ENCODE measurements at regions not wholly inside any gene's neighbourhood (a gene's known extent, or its start where the extent isn't known, plus 50 kb on each side); places are given as distances from the start of the nearest gene placed in this dataset.

- DNase-seq (ENCODE audit: extremely low spot score in 2 of 2): no peak
- intact Hi-C loops (cut with DNase I): no loop called here
- no peak overlapping the region for H3K4me3 ChIP-seq
- H3K27ac ChIP-seq: no peak overlapping the region
- H3K36me3 ChIP-seq: no peaks in the 10 kb centered on the region
- H3K9me3 ChIP-seq: no peaks in the 10 kb centered on the region
- TF ChIP-seq POLR2AphosphoS5 (IDR thresholded peaks at IDR 0.05; ENCODE audit: insufficient read depth in 1 of 2, low read depth in 1 of 2) (no peak), CTCF (IDR thresholded peaks at IDR 0.05) (no peak), POLR2A (IDR thresholded peaks at IDR 0.05) (no peak)
- no peaks in the 10 kb centered on the region for H3K4me1 ChIP-seq
- H3K27me3 ChIP-seq: no peaks in the 10 kb centered on the region
Observed at GRCh38 chr6:129943637-129944271, 74.6 kb upstream of the L3MBTL3 start.

- no peaks in the 10 kb centered on the region for H3K36me3 ChIP-seq
- H3K27ac ChIP-seq: no peak overlapping the region
- TF ChIP-seq POLR2A (IDR thresholded peaks at IDR 0.05) (no peak), CTCF (IDR thresholded peaks at IDR 0.05) (no peak), POLR2AphosphoS5 (IDR thresholded peaks at IDR 0.05; ENCODE audit: insufficient read depth in 1 of 2, low read depth in 1 of 2) (no peak)
- intact Hi-C loops (cut with DNase I): no loop called here
- H3K4me1 ChIP-seq: no peaks in the 10 kb centered on the region
- H3K4me3 ChIP-seq: no peak overlapping the region
- no peak for DNase-seq (ENCODE audit: extremely low spot score in 2 of 2)
- H3K27me3 ChIP-seq: no peaks in the 10 kb centered on the region
- no peaks in the 10 kb centered on the region for H3K9me3 ChIP-seq
Observed at GRCh38 chr6:129940454-129941195, 77.8 kb upstream of the L3MBTL3 start.

GRCh38 chr6:129938249-129939020 lies 77.3 kb upstream of the TMEM244 start:
- no peak overlapping the region for H3K4me3 ChIP-seq
- H3K27ac ChIP-seq: no peak overlapping the region
- no peaks in the 10 kb centered on the region for H3K9me3 ChIP-seq
- intact Hi-C loops (cut with DNase I): loop anchor here (10.0 kb wide), 1 partner anchor 344 kb away; no protein-coding TSS in a partner anchor
- H3K27me3 ChIP-seq: no peaks in the 10 kb centered on the region
- H3K36me3 ChIP-seq: no peaks in the 10 kb centered on the region
- DNase-seq (ENCODE audit: extremely low spot score in 2 of 2): no peak
- TF ChIP-seq POLR2AphosphoS5 (IDR thresholded peaks at IDR 0.05; ENCODE audit: insufficient read depth in 1 of 2, low read depth in 1 of 2) (no peak), CTCF (IDR thresholded peaks at IDR 0.05) (no peak), POLR2A (IDR thresholded peaks at IDR 0.05) (no peak)
- H3K4me1 ChIP-seq: no peaks in the 10 kb centered on the region

- H3K36me3 ChIP-seq: no peaks in the 10 kb centered on the region
- intact Hi-C loops (cut with DNase I): loop anchor here (10.0 kb wide), 1 partner anchor 342 kb away; no protein-coding TSS in a partner anchor
- DNase-seq (ENCODE audit: extremely low spot score in 2 of 2): no peak
- H3K27me3 ChIP-seq: no peaks in the 10 kb centered on the region
- no peak overlapping the region for H3K4me3 ChIP-seq
- no peaks in the 10 kb centered on the region for H3K4me1 ChIP-seq
- H3K9me3 ChIP-seq: no peaks in the 10 kb centered on the region
- H3K27ac ChIP-seq: no peak overlapping the region
- no peak for TF ChIP-seq POLR2AphosphoS5 (IDR thresholded peaks at IDR 0.05; ENCODE audit: insufficient read depth in 1 of 2, low read depth in 1 of 2)
- no peak for TF ChIP-seq POLR2A (IDR thresholded peaks at IDR 0.05)
- no peak for TF ChIP-seq CTCF (IDR thresholded peaks at IDR 0.05)
Observed at GRCh38 chr6:129936329-129937165, 75.4 kb upstream of the TMEM244 start.
